Suppressor macrophage treated with lipopolysaccharide for 4 hours (primary cell): ENCODE measurements at regions not wholly inside any gene's neighbourhood (a gene's known extent, or its start where the extent isn't known, plus 50 kb on each side); places are given as distances from the start of the nearest gene placed in this dataset.

Experiments used
- DNase-seq: peaks from one replicate; pipeline ENCODE4 v3.0.0-alpha.2; 2020

DNA sequence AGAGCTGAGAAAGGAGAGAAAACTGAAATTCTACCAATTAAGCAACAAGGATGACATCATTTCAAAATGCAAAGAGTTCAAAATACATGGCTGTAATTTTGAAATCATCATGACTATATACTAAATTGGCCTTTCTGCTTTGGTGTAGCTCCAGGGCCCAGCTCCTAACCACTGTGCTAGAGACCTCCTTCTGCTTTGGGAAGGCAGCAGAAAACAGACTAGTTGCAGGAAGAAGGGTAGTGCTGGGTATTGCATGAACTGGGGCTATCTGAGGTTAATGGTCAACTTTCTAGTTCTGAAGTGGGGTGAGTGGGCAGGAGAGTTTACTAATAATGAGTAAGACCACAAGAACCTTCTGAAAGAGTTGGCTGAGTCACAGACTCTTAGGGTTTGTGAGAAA lies 66.2 kb downstream of the PTGER2 start:
- peak; percentile 88 for DNase-seq
